ENCODE measurements at regions not wholly inside any gene's neighbourhood (a gene's known extent, or its start where the extent isn't known, plus 50 kb on each side); places are given as distances from the start of the nearest gene placed in this dataset.

- TF ChIP-seq, protein P1, sequence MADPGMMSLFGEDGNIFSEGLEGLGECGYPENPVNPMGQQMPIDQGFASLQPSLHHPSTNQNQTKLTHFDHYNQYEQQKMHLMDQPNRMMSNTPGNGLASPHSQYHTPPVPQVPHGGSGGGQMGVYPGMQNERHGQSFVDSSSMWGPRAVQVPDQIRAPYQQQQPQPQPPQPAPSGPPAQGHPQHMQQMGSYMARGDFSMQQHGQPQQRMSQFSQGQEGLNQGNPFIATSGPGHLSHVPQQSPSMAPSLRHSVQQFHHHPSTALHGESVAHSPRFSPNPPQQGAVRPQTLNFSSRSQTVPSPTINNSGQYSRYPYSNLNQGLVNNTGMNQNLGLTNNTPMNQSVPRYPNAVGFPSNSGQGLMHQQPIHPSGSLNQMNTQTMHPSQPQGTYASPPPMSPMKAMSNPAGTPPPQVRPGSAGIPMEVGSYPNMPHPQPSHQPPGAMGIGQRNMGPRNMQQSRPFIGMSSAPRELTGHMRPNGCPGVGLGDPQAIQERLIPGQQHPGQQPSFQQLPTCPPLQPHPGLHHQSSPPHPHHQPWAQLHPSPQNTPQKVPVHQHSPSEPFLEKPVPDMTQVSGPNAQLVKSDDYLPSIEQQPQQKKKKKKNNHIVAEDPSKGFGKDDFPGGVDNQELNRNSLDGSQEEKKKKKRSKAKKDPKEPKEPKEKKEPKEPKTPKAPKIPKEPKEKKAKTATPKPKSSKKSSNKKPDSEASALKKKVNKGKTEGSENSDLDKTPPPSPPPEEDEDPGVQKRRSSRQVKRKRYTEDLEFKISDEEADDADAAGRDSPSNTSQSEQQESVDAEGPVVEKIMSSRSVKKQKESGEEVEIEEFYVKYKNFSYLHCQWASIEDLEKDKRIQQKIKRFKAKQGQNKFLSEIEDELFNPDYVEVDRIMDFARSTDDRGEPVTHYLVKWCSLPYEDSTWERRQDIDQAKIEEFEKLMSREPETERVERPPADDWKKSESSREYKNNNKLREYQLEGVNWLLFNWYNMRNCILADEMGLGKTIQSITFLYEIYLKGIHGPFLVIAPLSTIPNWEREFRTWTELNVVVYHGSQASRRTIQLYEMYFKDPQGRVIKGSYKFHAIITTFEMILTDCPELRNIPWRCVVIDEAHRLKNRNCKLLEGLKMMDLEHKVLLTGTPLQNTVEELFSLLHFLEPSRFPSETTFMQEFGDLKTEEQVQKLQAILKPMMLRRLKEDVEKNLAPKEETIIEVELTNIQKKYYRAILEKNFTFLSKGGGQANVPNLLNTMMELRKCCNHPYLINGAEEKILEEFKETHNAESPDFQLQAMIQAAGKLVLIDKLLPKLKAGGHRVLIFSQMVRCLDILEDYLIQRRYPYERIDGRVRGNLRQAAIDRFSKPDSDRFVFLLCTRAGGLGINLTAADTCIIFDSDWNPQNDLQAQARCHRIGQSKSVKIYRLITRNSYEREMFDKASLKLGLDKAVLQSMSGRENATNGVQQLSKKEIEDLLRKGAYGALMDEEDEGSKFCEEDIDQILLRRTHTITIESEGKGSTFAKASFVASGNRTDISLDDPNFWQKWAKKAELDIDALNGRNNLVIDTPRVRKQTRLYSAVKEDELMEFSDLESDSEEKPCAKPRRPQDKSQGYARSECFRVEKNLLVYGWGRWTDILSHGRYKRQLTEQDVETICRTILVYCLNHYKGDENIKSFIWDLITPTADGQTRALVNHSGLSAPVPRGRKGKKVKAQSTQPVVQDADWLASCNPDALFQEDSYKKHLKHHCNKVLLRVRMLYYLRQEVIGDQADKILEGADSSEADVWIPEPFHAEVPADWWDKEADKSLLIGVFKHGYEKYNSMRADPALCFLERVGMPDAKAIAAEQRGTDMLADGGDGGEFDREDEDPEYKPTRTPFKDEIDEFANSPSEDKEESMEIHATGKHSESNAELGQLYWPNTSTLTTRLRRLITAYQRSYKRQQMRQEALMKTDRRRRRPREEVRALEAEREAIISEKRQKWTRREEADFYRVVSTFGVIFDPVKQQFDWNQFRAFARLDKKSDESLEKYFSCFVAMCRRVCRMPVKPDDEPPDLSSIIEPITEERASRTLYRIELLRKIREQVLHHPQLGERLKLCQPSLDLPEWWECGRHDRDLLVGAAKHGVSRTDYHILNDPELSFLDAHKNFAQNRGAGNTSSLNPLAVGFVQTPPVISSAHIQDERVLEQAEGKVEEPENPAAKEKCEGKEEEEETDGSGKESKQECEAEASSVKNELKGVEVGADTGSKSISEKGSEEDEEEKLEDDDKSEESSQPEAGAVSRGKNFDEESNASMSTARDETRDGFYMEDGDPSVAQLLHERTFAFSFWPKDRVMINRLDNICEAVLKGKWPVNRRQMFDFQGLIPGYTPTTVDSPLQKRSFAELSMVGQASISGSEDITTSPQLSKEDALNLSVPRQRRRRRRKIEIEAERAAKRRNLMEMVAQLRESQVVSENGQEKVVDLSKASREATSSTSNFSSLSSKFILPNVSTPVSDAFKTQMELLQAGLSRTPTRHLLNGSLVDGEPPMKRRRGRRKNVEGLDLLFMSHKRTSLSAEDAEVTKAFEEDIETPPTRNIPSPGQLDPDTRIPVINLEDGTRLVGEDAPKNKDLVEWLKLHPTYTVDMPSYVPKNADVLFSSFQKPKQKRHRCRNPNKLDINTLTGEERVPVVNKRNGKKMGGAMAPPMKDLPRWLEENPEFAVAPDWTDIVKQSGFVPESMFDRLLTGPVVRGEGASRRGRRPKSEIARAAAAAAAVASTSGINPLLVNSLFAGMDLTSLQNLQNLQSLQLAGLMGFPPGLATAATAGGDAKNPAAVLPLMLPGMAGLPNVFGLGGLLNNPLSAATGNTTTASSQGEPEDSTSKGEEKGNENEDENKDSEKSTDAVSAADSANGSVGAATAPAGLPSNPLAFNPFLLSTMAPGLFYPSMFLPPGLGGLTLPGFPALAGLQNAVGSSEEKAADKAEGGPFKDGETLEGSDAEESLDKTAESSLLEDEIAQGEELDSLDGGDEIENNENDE (IDR thresholded peaks at IDR 0.05; ENCODE audit: insufficient replicate concordance, low read length) = no peak
- TF ChIP-seq, protein P2, sequence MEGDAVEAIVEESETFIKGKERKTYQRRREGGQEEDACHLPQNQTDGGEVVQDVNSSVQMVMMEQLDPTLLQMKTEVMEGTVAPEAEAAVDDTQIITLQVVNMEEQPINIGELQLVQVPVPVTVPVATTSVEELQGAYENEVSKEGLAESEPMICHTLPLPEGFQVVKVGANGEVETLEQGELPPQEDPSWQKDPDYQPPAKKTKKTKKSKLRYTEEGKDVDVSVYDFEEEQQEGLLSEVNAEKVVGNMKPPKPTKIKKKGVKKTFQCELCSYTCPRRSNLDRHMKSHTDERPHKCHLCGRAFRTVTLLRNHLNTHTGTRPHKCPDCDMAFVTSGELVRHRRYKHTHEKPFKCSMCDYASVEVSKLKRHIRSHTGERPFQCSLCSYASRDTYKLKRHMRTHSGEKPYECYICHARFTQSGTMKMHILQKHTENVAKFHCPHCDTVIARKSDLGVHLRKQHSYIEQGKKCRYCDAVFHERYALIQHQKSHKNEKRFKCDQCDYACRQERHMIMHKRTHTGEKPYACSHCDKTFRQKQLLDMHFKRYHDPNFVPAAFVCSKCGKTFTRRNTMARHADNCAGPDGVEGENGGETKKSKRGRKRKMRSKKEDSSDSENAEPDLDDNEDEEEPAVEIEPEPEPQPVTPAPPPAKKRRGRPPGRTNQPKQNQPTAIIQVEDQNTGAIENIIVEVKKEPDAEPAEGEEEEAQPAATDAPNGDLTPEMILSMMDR (IDR thresholded peaks at IDR 0.05; ENCODE audit: control extremely low read depth in 1 of 3, insufficient read depth in 1 of 3, low read depth in 1 of 3, low read length in 3 of 3) = no peak
- TF ChIP-seq NRF1 (IDR thresholded peaks at IDR 0.05; ENCODE audit: low read depth, low read length) (no peak), KDM1A (IDR thresholded peaks at IDR 0.05; ENCODE audit: borderline replicate concordance, low read length) (no peak), CTBP2 (IDR thresholded peaks at IDR 0.05; ENCODE audit: borderline replicate concordance, insufficient read depth, insufficient read length, low read length) (no peak), MAFK (IDR thresholded peaks at IDR 0.05; ENCODE audit: low read depth, low read length) (no peak), SP2 (IDR thresholded peaks at IDR 0.05; ENCODE audit: low read length) (no peak)
- TF ChIP-seq, protein P3, sequence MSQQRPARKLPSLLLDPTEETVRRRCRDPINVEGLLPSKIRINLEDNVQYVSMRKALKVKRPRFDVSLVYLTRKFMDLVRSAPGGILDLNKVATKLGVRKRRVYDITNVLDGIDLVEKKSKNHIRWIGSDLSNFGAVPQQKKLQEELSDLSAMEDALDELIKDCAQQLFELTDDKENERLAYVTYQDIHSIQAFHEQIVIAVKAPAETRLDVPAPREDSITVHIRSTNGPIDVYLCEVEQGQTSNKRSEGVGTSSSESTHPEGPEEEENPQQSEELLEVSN (IDR thresholded peaks at IDR 0.05) = no peak
These were observed 1151.7 kb upstream of the ADGRL4 start (continued) for GRCh38 chr1:80158266-80158665.

Data from H1 (cell line).